Endothelial cell (in vitro differentiated cells): ENCODE measurements at regions not wholly inside any gene's neighbourhood (a gene's known extent, or its start where the extent isn't known, plus 50 kb on each side); places are given as distances from the start of the nearest gene placed in this dataset.

Source experiments
- DNase-seq: peaks from one replicate; pipeline ENCODE4 v3.0.0; 2021; ENCODE audit warnings: low spot score
- H3K27ac Mint-ChIP-seq: one replicate; pipeline ENCODE4 v1.8.0; 2021; ENCODE audit warnings: mixed read lengths, inconsistent platforms; ENCODE audit not compliant: unreplicated experiment
- H3K27me3 Mint-ChIP-seq: one replicate; pipeline ENCODE4 v1.8.0; 2021; ENCODE audit warnings: mild to moderate bottlenecking, moderate library complexity, mixed read lengths, inconsistent platforms; ENCODE audit not compliant: unreplicated experiment
- H3K36me3 Mint-ChIP-seq: one replicate; pipeline ENCODE4 v1.8.0; 2021; ENCODE audit warnings: mild to moderate bottlenecking, low read depth, mixed read lengths, inconsistent platforms; ENCODE audit not compliant: unreplicated experiment
- H3K4me1 Mint-ChIP-seq: one replicate; pipeline ENCODE4 v1.8.0; 2021; ENCODE audit warnings: mild to moderate bottlenecking, mixed read lengths, inconsistent platforms; ENCODE audit not compliant: unreplicated experiment
- H3K4me3 Mint-ChIP-seq: one replicate; pipeline ENCODE4 v1.8.0; 2021; ENCODE audit warnings: mild to moderate bottlenecking, mixed read lengths, inconsistent platforms; ENCODE audit not compliant: unreplicated experiment
- H3K9me3 Mint-ChIP-seq: one replicate; pipeline ENCODE4 v1.8.0; 2021; ENCODE audit warnings: mixed read lengths, inconsistent platforms; ENCODE audit not compliant: unreplicated experiment
- TF ChIP-seq, protein P1 (sequence below): fragments of 200-600 bp; sonication (generic); IDR thresholded peaks from one replicate; pipeline ENCODE4 v1.5.0; 2021; ENCODE audit warnings: antibody characterized with exemption; ENCODE audit not compliant: unreplicated experiment

- Mint-ChIP-seq H3K27me3 (peaks cover 8% of the 10 kb centered on the region), H3K4me1 (no peaks in the 10 kb centered on the region)
- TF ChIP-seq, protein P1, sequence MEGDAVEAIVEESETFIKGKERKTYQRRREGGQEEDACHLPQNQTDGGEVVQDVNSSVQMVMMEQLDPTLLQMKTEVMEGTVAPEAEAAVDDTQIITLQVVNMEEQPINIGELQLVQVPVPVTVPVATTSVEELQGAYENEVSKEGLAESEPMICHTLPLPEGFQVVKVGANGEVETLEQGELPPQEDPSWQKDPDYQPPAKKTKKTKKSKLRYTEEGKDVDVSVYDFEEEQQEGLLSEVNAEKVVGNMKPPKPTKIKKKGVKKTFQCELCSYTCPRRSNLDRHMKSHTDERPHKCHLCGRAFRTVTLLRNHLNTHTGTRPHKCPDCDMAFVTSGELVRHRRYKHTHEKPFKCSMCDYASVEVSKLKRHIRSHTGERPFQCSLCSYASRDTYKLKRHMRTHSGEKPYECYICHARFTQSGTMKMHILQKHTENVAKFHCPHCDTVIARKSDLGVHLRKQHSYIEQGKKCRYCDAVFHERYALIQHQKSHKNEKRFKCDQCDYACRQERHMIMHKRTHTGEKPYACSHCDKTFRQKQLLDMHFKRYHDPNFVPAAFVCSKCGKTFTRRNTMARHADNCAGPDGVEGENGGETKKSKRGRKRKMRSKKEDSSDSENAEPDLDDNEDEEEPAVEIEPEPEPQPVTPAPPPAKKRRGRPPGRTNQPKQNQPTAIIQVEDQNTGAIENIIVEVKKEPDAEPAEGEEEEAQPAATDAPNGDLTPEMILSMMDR = no peak
These were observed 271.7 kb downstream of the RBM43 start for GRCh38 chr2:150989969-150990368.

DNA sequence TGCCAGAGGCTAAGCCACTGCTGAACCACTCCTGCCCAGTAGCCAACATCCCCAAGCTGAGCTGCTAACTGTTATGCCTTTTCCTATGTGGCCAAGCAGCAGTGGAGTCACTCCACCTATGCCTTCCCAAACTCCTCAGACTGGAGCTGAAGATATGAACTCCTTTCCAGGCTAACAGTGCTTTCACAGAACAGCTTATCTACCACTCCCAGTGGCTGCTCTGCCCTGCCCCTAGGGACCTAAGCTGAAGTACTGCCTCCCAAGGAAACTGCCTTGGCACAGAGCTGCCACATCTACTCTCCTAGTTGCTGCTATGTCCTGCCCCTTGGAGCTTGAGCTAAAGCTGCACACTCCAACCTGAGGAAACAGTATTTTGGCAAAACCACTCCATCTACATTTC is 275.9 kb downstream of the RBM43 start:
- H3K36me3 Mint-ChIP-seq = no peaks in the 10 kb centered on the region
- no peaks in the 10 kb centered on the region for H3K9me3 Mint-ChIP-seq
- no peak overlapping the region for H3K4me3 Mint-ChIP-seq
- no peak overlapping the region for H3K27ac Mint-ChIP-seq
- peaks cover 9% of the 10 kb centered on the region for H3K27me3 Mint-ChIP-seq
- no peaks in the 10 kb centered on the region for H3K4me1 Mint-ChIP-seq
- DNase-seq = no peak
- TF ChIP-seq, protein P1 = no peak

More at GRCh38 chr2:150989969-150990368, 271.7 kb downstream of the RBM43 start:
- H3K9me3 Mint-ChIP-seq = no peaks in the 10 kb centered on the region
- no peak overlapping the region for H3K27ac Mint-ChIP-seq
- H3K36me3 Mint-ChIP-seq = no peaks in the 10 kb centered on the region
- DNase-seq = no peak
- no peak overlapping the region for H3K4me3 Mint-ChIP-seq

- H3K4me1 Mint-ChIP-seq = no peaks in the 10 kb centered on the region
- H3K27me3 Mint-ChIP-seq = peaks cover 6% of the 10 kb centered on the region
- TF ChIP-seq, protein P1 = no peak
- H3K9me3 Mint-ChIP-seq = no peaks in the 10 kb centered on the region
- DNase-seq = no peak
- no peak overlapping the region for H3K27ac Mint-ChIP-seq
- H3K4me3 Mint-ChIP-seq = no peak overlapping the region
- H3K36me3 Mint-ChIP-seq = no peaks in the 10 kb centered on the region
These were observed 278.3 kb downstream of the RBM43 start for GRCh38 chr2:150983314-150983897.

GRCh38 chr2:150981826-150982225 is 279.8 kb downstream of the RBM43 start:
- Mint-ChIP-seq H3K36me3 (no peaks in the 10 kb centered on the region), H3K27me3 (peaks cover 3% of the 10 kb centered on the region), H3K4me1 (no peaks in the 10 kb centered on the region), H3K27ac (no peak overlapping the region), H3K9me3 (no peaks in the 10 kb centered on the region), H3K4me3 (no peak overlapping the region)
- DNase-seq = no peak
- TF ChIP-seq, protein P1 = no peak

GRCh38 chr2:150978053-150978452 is 283.6 kb downstream of the RBM43 start:
- DNase-seq = no peak
- no peaks in the 10 kb centered on the region for H3K4me1 Mint-ChIP-seq
- H3K9me3 Mint-ChIP-seq = no peaks in the 10 kb centered on the region
- no peaks in the 10 kb centered on the region for H3K27me3 Mint-ChIP-seq
- no peak overlapping the region for H3K4me3 Mint-ChIP-seq
- no peak overlapping the region for H3K27ac Mint-ChIP-seq
- TF ChIP-seq, protein P1 = no peak
- H3K36me3 Mint-ChIP-seq = no peaks in the 10 kb centered on the region
